Right lobe of liver (tissue), 6 donors: ENCODE measurements at regions not wholly inside any gene's neighbourhood (a gene's known extent, or its start where the extent isn't known, plus 50 kb on each side); places are given as distances from the start of the nearest gene placed in this dataset.
A peak's percentile ranks its signal among the peaks of the same experiment; 100 is the strongest.
"Not testable (repeated sequence)": the region's sequence is repeated elsewhere in the genome, so short reads cannot be mapped to it uniquely, and the experiment has no call there.

Experiments
- ATAC-seq, 4 donors: fragments of 200-7000 bp; cut with Tn5 transposase; one replicate each; pipeline ENCODE4 v1.9.1; 2020; ENCODE audit warnings: mild to moderate bottlenecking in 4 of 4, moderate library complexity in 4 of 4
- DNase-seq, 3 donors: peaks; one replicate each; pipeline ENCODE4 v3.0.0-alpha.2; 2020
- H3K27ac ChIP-seq, 3 donors: fragments of 200-600 bp; one replicate each; pipeline ENCODE4 v1.8.0; 2022
- H3K27me3 ChIP-seq, 2 donors: fragments of 200-600 bp; one replicate each; pipeline ENCODE4 v1.8.0; 2022
- H3K36me3 ChIP-seq, 4 donors: fragments of 200-600 bp; sonication (generic) in 1 of 4; one replicate each; pipeline versions ENCODE4 v1.5.1 to v1.8.0; 2017 to 2022; ENCODE audit warnings: control low read depth in 1 of 4
- H3K4me1 ChIP-seq, 4 donors: fragments of 200-600 bp; sonication (generic) in 1 of 4; one replicate each; pipeline versions ENCODE4 v1.5.1 to v1.8.0; 2017 to 2022; ENCODE audit warnings: control low read depth in 1 of 4
- H3K4me3 ChIP-seq, 3 donors: fragments of 200-600 bp; one replicate each; pipeline ENCODE4 v1.8.0; 2022
- H3K9me3 ChIP-seq, 4 donors: fragments of 200-600 bp; sonication (generic) in 1 of 4; one replicate each; pipeline versions ENCODE4 v1.5.1 to v1.8.0; 2017 to 2022; ENCODE audit warnings: control low read depth in 1 of 4
- CTCF ChIP-seq, 4 donors: fragments of 200-600 bp in 3 of 4; fragments of 450-650 bp in 1 of 4; IDR thresholded peaks; one replicate each; pipeline versions ENCODE4 v1.5.1 to v1.8.0; 2016 to 2022; ENCODE audit warnings: antibody characterized with exemption in 4 of 4, mild to moderate bottlenecking in 2 of 4
- POLR2A ChIP-seq: fragments of 450-650 bp; IDR thresholded peaks from one replicate; pipeline ENCODE4 v1.6.1; 2017; ENCODE audit warnings: antibody characterized with exemption, mild to moderate bottlenecking
- WGBS: methylation state at CpG from one replicate; pipeline ENCODE4 v1.1.6; 2018; ENCODE audit warnings: low coverage, low lambda C conversion rate; ENCODE audit not compliant: insufficient coverage; ENCODE audit errors: missing lambda C conversion rate; 5-methylcytosine and 5-hydroxymethylcytosine counted together
- intact Hi-C, 2 donors: fragments of 100-400 bp; cut with DNase I; formaldehyde crosslinking; loops; one replicate each; pipeline versions ENCODE4 v1.11.2 to v1.14.1; 2022
- donor health status: DM: no; HTN: yes; CAD: no.
- donor health status: DM: no; HTN: no; CAD: no.
- donor health status: DM: no; HTN: no; CAD: no.
- donor health status: DM: no; HTN: yes; CAD: no.
- donor health status: DM: no; HTN: yes; CAD: no.

- TF ChIP-seq POLR2A (no peak), CTCF (IDR thresholded peaks at IDR 0.05) (no peak)
- intact Hi-C loops, result no loop called here
- H3K36me3 ChIP-seq, result no peaks in the 10 kb centered on the region
- DNase-seq, result no peak
- no peak overlapping the region for H3K4me3 ChIP-seq
- H3K27me3 ChIP-seq, result no peaks in the 10 kb centered on the region
- H3K9me3 ChIP-seq, result no peaks in the 10 kb centered on the region
- H3K27ac ChIP-seq, result no peak overlapping the region
- peak in 1 of 4 donors; percentile 38 for ATAC-seq
- H3K4me1 ChIP-seq, result no peaks in the 10 kb centered on the region
- WGBS, result 67% methylated on average over 1 of the region's 1 CpG
Observed at GRCh38 chr20:12555369-12555768, 453.4 kb upstream of the SPTLC3 start.

GRCh38 chr20:12555849-12556248 is 452.9 kb upstream of the SPTLC3 start:
- H3K4me3 ChIP-seq, H3K36me3 ChIP-seq, H3K4me1 ChIP-seq, ATAC-seq, H3K27me3 ChIP-seq, H3K9me3 ChIP-seq, DNase-seq, intact Hi-C loops, H3K27ac ChIP-seq: not testable (repeated sequence)
- 67% methylated on average over 12 of the region's 12 CpGs for WGBS

- Histone ChIP-seq H3K4me1 (no peaks in the 10 kb centered on the region), H3K27ac (no peak overlapping the region), H3K27me3 (no peaks in the 10 kb centered on the region), H3K36me3 (no peaks in the 10 kb centered on the region), H3K4me3 (no peak overlapping the region), H3K9me3 (no peaks in the 10 kb centered on the region)
- no peak for TF ChIP-seq POLR2A
- no peak for TF ChIP-seq CTCF (IDR thresholded peaks at IDR 0.05)
- DNase-seq (no peak), ATAC-seq (no peak)
- intact Hi-C loops, result no loop called here
Observed at GRCh38 chr20:12557224-12557623, 451.5 kb upstream of the SPTLC3 start.

GRCh38 chr20:12564979-12565378 is 443.8 kb upstream of the SPTLC3 start:
- H3K27me3 ChIP-seq, result no peaks in the 10 kb centered on the region
- H3K9me3 ChIP-seq, result no peaks in the 10 kb centered on the region
- no peaks in the 10 kb centered on the region for H3K36me3 ChIP-seq
- TF ChIP-seq POLR2A (no peak), CTCF (IDR thresholded peaks at IDR 0.05) (no peak)
- intact Hi-C loops, result no loop called here
- H3K4me1 ChIP-seq, result no peaks in the 10 kb centered on the region
- no peak overlapping the region for H3K4me3 ChIP-seq
- ATAC-seq (no peak), DNase-seq (no peak)
- WGBS, result 65% methylated on average over 4 of the region's 4 CpGs
- no peak overlapping the region for H3K27ac ChIP-seq

GRCh38 chr20:12566596-12566995 is 442.2 kb upstream of the SPTLC3 start:
- intact Hi-C loops, result no loop called here
- H3K9me3 ChIP-seq, result no peaks in the 10 kb centered on the region
- no peak overlapping the region for H3K4me3 ChIP-seq
- no peak for TF ChIP-seq POLR2A
- no peak for TF ChIP-seq CTCF (IDR thresholded peaks at IDR 0.05)
- no peaks in the 10 kb centered on the region for H3K27me3 ChIP-seq
- H3K36me3 ChIP-seq, result no peaks in the 10 kb centered on the region
- no peaks in the 10 kb centered on the region for H3K4me1 ChIP-seq
- H3K27ac ChIP-seq, result no peak overlapping the region
- DNase-seq (no peak), ATAC-seq (no peak)
- WGBS, result 79% methylated on average over 3 of the region's 3 CpGs
